Keratinocyte (primary cell): ENCODE measurements at regions not wholly inside any gene's neighbourhood (a gene's known extent, or its start where the extent isn't known, plus 50 kb on each side); places are given as distances from the start of the nearest gene placed in this dataset.

Experiments
- DNase-seq: peaks from one replicate; pipeline ENCODE4 v3.0.0-alpha.2; 2011; ENCODE audit warnings: low read depth, missing footprints, low spot score
- FAIRE-seq: peaks from 2 replicates; lab custom pipeline; 2011; peaks lifted over from hg19 to GRCh38; lab: Jason Lieb, UNC
- H2AFZ ChIP-seq: 2 replicates; pipeline ENCODE4 v1.6.0; 2012; ENCODE audit warnings: low read length, control low read depth, inconsistent platforms; ENCODE audit not compliant: control insufficient read depth
- H3K27ac ChIP-seq: 2 replicates; pipeline ENCODE4 v1.5.1; 2011; ENCODE audit warnings: low read length; ENCODE audit not compliant: control insufficient read depth, insufficient read depth
- H3K27me3 ChIP-seq: 3 replicates; pipeline ENCODE4 v1.6.0; 2011; ENCODE audit warnings: low read length; ENCODE audit not compliant: control insufficient read depth, insufficient read depth; ENCODE audit errors: extremely low read depth
- H3K36me3 ChIP-seq, 2 experiments: 2 replicates in 1 of 2; 3 replicates in 1 of 2; pipeline ENCODE4 v1.5.1; 2011; ENCODE audit warnings: low read length in 2 of 2, mild to moderate bottlenecking in 1 of 2; ENCODE audit not compliant: control insufficient read depth in 2 of 2, insufficient read depth in 2 of 2; ENCODE audit errors: extremely low read depth in 1 of 2
- H3K4me1 ChIP-seq: 3 replicates; pipeline ENCODE4 v1.5.1; 2011; ENCODE audit warnings: low read length; ENCODE audit not compliant: control insufficient read depth, insufficient read depth; ENCODE audit errors: extremely low read depth
- H3K4me2 ChIP-seq: 3 replicates; pipeline ENCODE4 v1.6.0; 2011; ENCODE audit warnings: low read depth, low read length; ENCODE audit not compliant: control insufficient read depth, insufficient read depth; ENCODE audit errors: extremely low read depth
- H3K4me3 ChIP-seq, 3 experiments: fragments of 200-600 bp in 1 of 3; sonication (generic) in 1 of 3; 2 replicates in 2 of 3; 3 replicates in 1 of 3; pipeline ENCODE4 v1.5.1; 2011 to 2016; ENCODE audit warnings: low read length in 3 of 3, mild to moderate bottlenecking in 3 of 3, control low read depth in 2 of 3, inconsistent platforms in 1 of 3, low read depth in 1 of 3, mixed read lengths in 1 of 3, mixed run types in 1 of 3, moderate library complexity in 1 of 3; ENCODE audit not compliant: control insufficient read depth in 2 of 3, insufficient read depth in 2 of 3; ENCODE audit errors: extremely low read depth in 1 of 3
- H3K79me2 ChIP-seq: 2 replicates; pipeline ENCODE4 v1.6.0; 2012; ENCODE audit warnings: low read length; ENCODE audit not compliant: control insufficient read depth, insufficient read depth
- H3K9ac ChIP-seq: 3 replicates; pipeline ENCODE4 v1.6.0; 2011; ENCODE audit warnings: low read length; ENCODE audit not compliant: control insufficient read depth, insufficient read depth; ENCODE audit errors: extremely low read depth
- H3K9me1 ChIP-seq: 3 replicates; pipeline ENCODE4 v1.6.0; 2011; ENCODE audit warnings: low read length; ENCODE audit not compliant: control insufficient read depth, insufficient read depth; ENCODE audit errors: extremely low read depth
- H3K9me3 ChIP-seq: 2 replicates; pipeline ENCODE4 v1.5.1; 2012; ENCODE audit warnings: low read depth, low read length; ENCODE audit not compliant: control insufficient read depth
- H4K20me1 ChIP-seq: 3 replicates; pipeline ENCODE4 v1.6.0; 2011; ENCODE audit warnings: low read length; ENCODE audit not compliant: control insufficient read depth, insufficient read depth; ENCODE audit errors: extremely low read depth
- EZH2 ChIP-seq: IDR thresholded peaks from one replicate; pipeline ENCODE4 v1.6.1; 2012; ENCODE audit warnings: inconsistent platforms, mild to moderate bottlenecking, low read length, moderate library complexity
- dilution Hi-C: fragments of 300-500 bp; cut with MboI; formaldehyde crosslinking; loops from one replicate; pipeline ENCODE4 v1.7.0; 2020; ENCODE audit warnings: low sequenced_read_pairs; ENCODE audit not compliant: extremely low pct_ligation_motif_present
- TF ChIP-seq, protein P1 (sequence below), 3 experiments: IDR thresholded peaks in 1 of 3; conservative IDR thresholded peaks in 1 of 3; optimal IDR thresholded peaks in 1 of 3; 2 replicates in 2 of 3; 3 replicates in 1 of 3; pipeline versions ENCODE3 to v1.5.1; 2011; ENCODE audit warnings: low read length in 3 of 3, mild to moderate bottlenecking in 3 of 3, moderate library complexity in 2 of 3, control low read depth in 1 of 3, inconsistent platforms in 1 of 3; ENCODE audit not compliant: insufficient read depth in 2 of 3; ENCODE audit errors: extremely low read depth in 1 of 3

DNA sequence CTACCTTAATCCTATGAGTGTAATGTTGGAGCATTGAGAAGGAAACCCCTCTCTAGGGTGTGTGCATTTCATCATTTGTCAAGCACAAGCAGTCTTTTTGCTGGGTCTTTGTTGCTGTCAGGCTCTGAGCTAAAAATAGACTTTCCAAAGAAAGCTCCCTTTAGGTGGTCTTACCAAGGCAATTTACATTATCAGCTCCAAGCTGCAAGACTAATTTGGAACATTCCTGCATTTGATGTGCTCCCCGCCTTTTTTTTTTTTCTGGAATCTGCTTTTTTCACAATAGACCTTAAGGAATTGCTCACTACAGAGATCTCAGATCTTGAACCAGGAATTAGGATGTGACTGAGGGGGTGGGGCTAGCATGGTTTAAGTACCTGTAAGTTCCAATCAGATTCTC is 60.6 kb upstream of the STAC start:
- Histone ChIP-seq H3K9me1 (no peaks in the 10 kb centered on the region), H3K9me3 (no peaks in the 10 kb centered on the region), H3K79me2 (no peaks in the 10 kb centered on the region), H3K4me2 (no peak overlapping the region), H3K4me3 (no peak overlapping the region), H3K27me3 (peaks cover 4% of the 10 kb centered on the region), H3K36me3 (no peaks in the 10 kb centered on the region), H3K4me1 (no peaks in the 10 kb centered on the region), H3K9ac (no peak overlapping the region), H4K20me1 (no peaks in the 10 kb centered on the region), H3K27ac (no peak overlapping the region), H2AFZ (no peak overlapping the region)
- TF ChIP-seq EZH2 = no peak
- TF ChIP-seq, protein P1, sequence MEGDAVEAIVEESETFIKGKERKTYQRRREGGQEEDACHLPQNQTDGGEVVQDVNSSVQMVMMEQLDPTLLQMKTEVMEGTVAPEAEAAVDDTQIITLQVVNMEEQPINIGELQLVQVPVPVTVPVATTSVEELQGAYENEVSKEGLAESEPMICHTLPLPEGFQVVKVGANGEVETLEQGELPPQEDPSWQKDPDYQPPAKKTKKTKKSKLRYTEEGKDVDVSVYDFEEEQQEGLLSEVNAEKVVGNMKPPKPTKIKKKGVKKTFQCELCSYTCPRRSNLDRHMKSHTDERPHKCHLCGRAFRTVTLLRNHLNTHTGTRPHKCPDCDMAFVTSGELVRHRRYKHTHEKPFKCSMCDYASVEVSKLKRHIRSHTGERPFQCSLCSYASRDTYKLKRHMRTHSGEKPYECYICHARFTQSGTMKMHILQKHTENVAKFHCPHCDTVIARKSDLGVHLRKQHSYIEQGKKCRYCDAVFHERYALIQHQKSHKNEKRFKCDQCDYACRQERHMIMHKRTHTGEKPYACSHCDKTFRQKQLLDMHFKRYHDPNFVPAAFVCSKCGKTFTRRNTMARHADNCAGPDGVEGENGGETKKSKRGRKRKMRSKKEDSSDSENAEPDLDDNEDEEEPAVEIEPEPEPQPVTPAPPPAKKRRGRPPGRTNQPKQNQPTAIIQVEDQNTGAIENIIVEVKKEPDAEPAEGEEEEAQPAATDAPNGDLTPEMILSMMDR (optimal IDR thresholded peaks at IDR 0.05 in 1 of 3, IDR thresholded peaks at IDR 0.05 in 1 of 3, conservative IDR thresholded peaks at IDR 0.05 in 1 of 3; ENCODE audit: extremely low read depth in 1 of 3, insufficient read depth in 2 of 3, low read length in 3 of 3) = no peak
- DNase-seq (no peak), FAIRE-seq (no peak)
- dilution Hi-C loops = no loop called here
